SK-N-MC (cell line): ENCODE measurements at regions not wholly inside any gene's neighbourhood (a gene's known extent, or its start where the extent isn't known, plus 50 kb on each side); places are given as distances from the start of the nearest gene placed in this dataset.
A peak's percentile ranks its signal among the peaks of the same experiment; 100 is the strongest.

Source experiments
- DNase-seq: peaks from one replicate; pipeline ENCODE4 v3.0.0-alpha.2; 2011; ENCODE audit warnings: low read depth, low spot score
- H3K27ac ChIP-seq: fragments of 200-600 bp; sonication (generic); 2 replicates; pipeline ENCODE4 v1.5.1; 2016; ENCODE audit warnings: mixed run types
- H3K36me3 ChIP-seq: fragments of 200-600 bp; sonication (generic); 2 replicates; pipeline ENCODE4 v1.6.1; 2017; ENCODE audit warnings: antibody characterized with exemption, low read length, mixed read lengths; ENCODE audit not compliant: insufficient read depth
- H3K4me3 ChIP-seq: fragments of 200-600 bp; sonication (generic); 2 replicates; pipeline ENCODE4 v1.5.1; 2016
- H3K9ac ChIP-seq: fragments of 200-600 bp; sonication (generic); 2 replicates; pipeline ENCODE4 v1.8.0; 2017; ENCODE audit warnings: mixed run types, mixed read lengths; ENCODE audit not compliant: insufficient read length
- H3K9me3 ChIP-seq: fragments of 200-600 bp; sonication (generic); 2 replicates; pipeline ENCODE4 v1.6.1; 2017; ENCODE audit warnings: low read depth, mild to moderate bottlenecking, antibody characterized with exemption, low read length, moderate library complexity, mixed read lengths
- EZH2 ChIP-seq: fragments of 200-600 bp; sonication (generic); IDR thresholded peaks from one replicate; pipeline ENCODE4 v1.6.1; 2017; ENCODE audit warnings: antibody characterized with exemption
- FOXP2 ChIP-seq: optimal IDR thresholded peaks from 2 replicates; pipeline ENCODE3; 2011; ENCODE audit warnings: mild to moderate bottlenecking, moderate library complexity; ENCODE audit not compliant: insufficient read depth; ENCODE audit errors: extremely low read length, control extremely low read depth
- POLR2AphosphoS5 ChIP-seq: IDR thresholded peaks from 2 replicates; pipeline ENCODE4 v1.6.1; 2012; ENCODE audit warnings: mild to moderate bottlenecking, low read depth, low read length, borderline replicate concordance

GRCh38 chrX:40199704-40200103, 101.9 kb upstream of the BCOR start:
- DNase-seq = no peak
- no peak for TF ChIP-seq POLR2AphosphoS5
- TF ChIP-seq FOXP2 = no peak
- no peak for TF ChIP-seq EZH2
- no peak overlapping the region for H3K4me3 ChIP-seq
- no peaks in the 10 kb centered on the region for H3K36me3 ChIP-seq
- H3K27ac ChIP-seq = no peak overlapping the region
- H3K9me3 ChIP-seq = no peaks in the 10 kb centered on the region
- no peak overlapping the region for H3K9ac ChIP-seq

- H3K9me3 ChIP-seq = no peaks in the 10 kb centered on the region
- H3K36me3 ChIP-seq = no peaks in the 10 kb centered on the region
- DNase-seq = no peak
- TF ChIP-seq POLR2AphosphoS5 (no peak), EZH2 (no peak), FOXP2 (no peak)
- no peak overlapping the region for H3K4me3 ChIP-seq
- H3K27ac ChIP-seq = no peak overlapping the region
- H3K9ac ChIP-seq = no peak overlapping the region
Observed at GRCh38 chrX:40197071-40197470, 99.3 kb upstream of the BCOR start.

GRCh38 chrX:40195368-40195767, 97.6 kb upstream of the BCOR start:
- Histone ChIP-seq H3K4me3 (no peak overlapping the region), H3K27ac (no peak overlapping the region), H3K9me3 (no peaks in the 10 kb centered on the region), H3K36me3 (no peaks in the 10 kb centered on the region), H3K9ac (no peak overlapping the region)
- no peak for DNase-seq
- TF ChIP-seq POLR2AphosphoS5 (no peak), EZH2 (no peak), FOXP2 (no peak)

GRCh38 chrX:40192196-40192595, 94.4 kb upstream of the BCOR start:
- no peaks in the 10 kb centered on the region for H3K9me3 ChIP-seq
- DNase-seq = no peak
- no peak overlapping the region for H3K27ac ChIP-seq
- no peak overlapping the region for H3K4me3 ChIP-seq
- H3K36me3 ChIP-seq = no peaks in the 10 kb centered on the region
- TF ChIP-seq POLR2AphosphoS5 (no peak), FOXP2 (no peak), EZH2 (no peak)
- H3K9ac ChIP-seq = no peak overlapping the region

- Histone ChIP-seq H3K9me3 (peaks cover 3% of the 10 kb centered on the region; the same call in 1 of the 2 replicates), H3K9ac (no peak overlapping the region), H3K27ac (peak overlapping the region; percentile 84), H3K36me3 (no peaks in the 10 kb centered on the region), H3K4me3 (peak overlapping the region; percentile 66)
- TF ChIP-seq EZH2 (no peak), POLR2AphosphoS5 (no peak), FOXP2 (no peak)
- no peak for DNase-seq
Observed at GRCh38 chrX:40189637-40190036, 91.9 kb upstream of the BCOR start.

GRCh38 chrX:40188573-40189417, 91.0 kb upstream of the BCOR start:
- peak; percentile 91 for DNase-seq
- no peak for TF ChIP-seq FOXP2
- TF ChIP-seq POLR2AphosphoS5 = peak; percentile 50; the same call in 1 of the 2 replicates
- TF ChIP-seq EZH2 = no peak
- Histone ChIP-seq H3K9ac (peak overlapping the region; percentile 34), H3K27ac (peak overlapping the region; percentile 84), H3K4me3 (peak overlapping the region; percentile 66), H3K36me3 (no peaks in the 10 kb centered on the region), H3K9me3 (peaks cover 3% of the 10 kb centered on the region; the same call in 1 of the 2 replicates)

- Histone ChIP-seq H3K36me3 (no peaks in the 10 kb centered on the region), H3K27ac (no peak overlapping the region), H3K9me3 (peaks cover 3% of the 10 kb centered on the region; the same call in 1 of the 2 replicates), H3K9ac (no peak overlapping the region), H3K4me3 (no peak overlapping the region)
- no peak for DNase-seq
- no peak for TF ChIP-seq POLR2AphosphoS5
- no peak for TF ChIP-seq EZH2
- no peak for TF ChIP-seq FOXP2
Observed at GRCh38 chrX:40184968-40185367, 87.2 kb upstream of the BCOR start.

GRCh38 chrX:40182615-40183014, 84.9 kb upstream of the BCOR start:
- no peak overlapping the region for H3K27ac ChIP-seq
- no peak for TF ChIP-seq POLR2AphosphoS5
- TF ChIP-seq EZH2 = no peak
- TF ChIP-seq FOXP2 = no peak
- H3K9ac ChIP-seq = no peak overlapping the region
- no peaks in the 10 kb centered on the region for H3K36me3 ChIP-seq
- no peak overlapping the region for H3K4me3 ChIP-seq
- no peak for DNase-seq
- peaks cover 3% of the 10 kb centered on the region; the same call in 1 of the 2 replicates for H3K9me3 ChIP-seq
